Central memory CD8-positive, alpha-beta T cell (primary cell): ENCODE measurements at regions not wholly inside any gene's neighbourhood (a gene's known extent, or its start where the extent isn't known, plus 50 kb on each side); places are given as distances from the start of the nearest gene placed in this dataset.

Source experiments
- ATAC-seq: fragments of 150-1000 bp; cut with Tn5 transposase; replicated peaks from 2 replicates; pipeline ENCODE4 v1.10.0; 2022; ENCODE audit warnings: mild to moderate bottlenecking, moderate FRiP score, moderate number of reproducible peaks; ENCODE audit not compliant: poor library complexity, severe bottlenecking; ENCODE audit errors: extremely low read depth
- DNase-seq, 2 donors: peaks; one replicate each; pipeline ENCODE4 v3.0.0; 2021; ENCODE audit warnings: low spot score in 2 of 2
- H3K27ac Mint-ChIP-seq: one replicate; pipeline ENCODE4 v1.8.0; 2022; ENCODE audit warnings: low read depth, mild to moderate bottlenecking, moderate library complexity, mixed read lengths
- H3K27me3 Mint-ChIP-seq: one replicate; pipeline ENCODE4 v1.8.0; 2022; ENCODE audit warnings: mixed read lengths
- H3K36me3 Mint-ChIP-seq: one replicate; pipeline ENCODE4 v1.8.0; 2022; ENCODE audit warnings: mild to moderate bottlenecking, moderate library complexity, mixed read lengths; ENCODE audit not compliant: insufficient read depth
- H3K4me1 Mint-ChIP-seq: one replicate; pipeline ENCODE4 v1.8.0; 2022; ENCODE audit warnings: mixed read lengths
- H3K4me3 Mint-ChIP-seq: one replicate; pipeline ENCODE4 v1.8.0; 2022; ENCODE audit warnings: mild to moderate bottlenecking, moderate library complexity, mixed read lengths
- H3K9me3 Mint-ChIP-seq: one replicate; pipeline ENCODE4 v1.8.0; 2022; ENCODE audit warnings: mixed read lengths

GRCh38 chr21:39098696-39099200 lies 84.5 kb downstream of the PSMG1 start:
- no peak overlapping the region for H3K4me3 Mint-ChIP-seq
- H3K36me3 Mint-ChIP-seq, result peaks cover 1% of the 10 kb centered on the region
- no peak for DNase-seq
- no peak for ATAC-seq
- no peaks in the 10 kb centered on the region for H3K4me1 Mint-ChIP-seq
- peaks cover 34% of the 10 kb centered on the region for H3K27me3 Mint-ChIP-seq
- H3K27ac Mint-ChIP-seq, result no peak overlapping the region
- no peaks in the 10 kb centered on the region for H3K9me3 Mint-ChIP-seq

GRCh38 chr21:39097981-39098380 lies 85.3 kb downstream of the PSMG1 start:
- ATAC-seq (no peak), DNase-seq (no peak)
- Mint-ChIP-seq H3K9me3 (no peaks in the 10 kb centered on the region), H3K4me1 (no peaks in the 10 kb centered on the region), H3K36me3 (peaks cover 1% of the 10 kb centered on the region), H3K4me3 (no peak overlapping the region), H3K27ac (no peak overlapping the region), H3K27me3 (peaks cover 26% of the 10 kb centered on the region)

- H3K4me3 Mint-ChIP-seq, result no peak overlapping the region
- H3K36me3 Mint-ChIP-seq, result peaks cover 1% of the 10 kb centered on the region
- H3K27ac Mint-ChIP-seq, result no peak overlapping the region
- ATAC-seq (no peak), DNase-seq (no peak)
- H3K9me3 Mint-ChIP-seq, result no peaks in the 10 kb centered on the region
- H3K27me3 Mint-ChIP-seq, result peaks cover 20% of the 10 kb centered on the region
- H3K4me1 Mint-ChIP-seq, result no peaks in the 10 kb centered on the region
Observed at GRCh38 chr21:39097335-39097861, 85.9 kb downstream of the PSMG1 start.

- H3K9me3 Mint-ChIP-seq, result no peaks in the 10 kb centered on the region
- DNase-seq (no peak), ATAC-seq (no peak)
- no peak overlapping the region for H3K4me3 Mint-ChIP-seq
- H3K27ac Mint-ChIP-seq, result no peak overlapping the region
- H3K27me3 Mint-ChIP-seq, result peaks cover 16% of the 10 kb centered on the region
- H3K4me1 Mint-ChIP-seq, result no peaks in the 10 kb centered on the region
- H3K36me3 Mint-ChIP-seq, result peaks cover 1% of the 10 kb centered on the region
Observed at GRCh38 chr21:39096754-39097153, 86.5 kb downstream of the PSMG1 start.

- no peak for DNase-seq
- Mint-ChIP-seq H3K4me1 (no peaks in the 10 kb centered on the region), H3K4me3 (no peak overlapping the region), H3K27me3 (peaks cover 18% of the 10 kb centered on the region), H3K27ac (no peak overlapping the region), H3K36me3 (peaks cover 1% of the 10 kb centered on the region), H3K9me3 (no peaks in the 10 kb centered on the region)
- ATAC-seq, result no peak
Observed at GRCh38 chr21:39095681-39096080, 87.6 kb downstream of the PSMG1 start.

- no peaks in the 10 kb centered on the region for H3K9me3 Mint-ChIP-seq
- ATAC-seq, result no peak
- DNase-seq, result no peak
Observed at GRCh38 chr21:39094847-39095579, 88.2 kb downstream of the PSMG1 start.

GRCh38 chr21:39094087-39094780 lies 89.0 kb downstream of the PSMG1 start:
- Mint-ChIP-seq H3K36me3 (peaks cover 4% of the 10 kb centered on the region), H3K27me3 (peaks cover 18% of the 10 kb centered on the region), H3K4me1 (no peaks in the 10 kb centered on the region), H3K4me3 (no peak overlapping the region), H3K9me3 (no peaks in the 10 kb centered on the region), H3K27ac (no peak overlapping the region)
- DNase-seq (no peak), ATAC-seq (no peak)

More at GRCh38 chr21:39094847-39095579, 88.2 kb downstream of the PSMG1 start:
- Mint-ChIP-seq H3K27me3 (peaks cover 18% of the 10 kb centered on the region), H3K4me1 (no peaks in the 10 kb centered on the region), H3K36me3 (peaks cover 4% of the 10 kb centered on the region), H3K4me3 (no peak overlapping the region), H3K27ac (no peak overlapping the region)

- Mint-ChIP-seq H3K9me3 (no peaks in the 10 kb centered on the region), H3K27ac (no peak overlapping the region), H3K4me3 (no peak overlapping the region), H3K36me3 (peaks cover 4% of the 10 kb centered on the region), H3K4me1 (no peaks in the 10 kb centered on the region), H3K27me3 (peaks cover 16% of the 10 kb centered on the region)
- ATAC-seq (no peak), DNase-seq (no peak)
Observed at GRCh38 chr21:39093526-39093925, 89.7 kb downstream of the PSMG1 start.

- Mint-ChIP-seq H3K36me3 (peaks cover 3% of the 10 kb centered on the region), H3K4me3 (no peak overlapping the region), H3K4me1 (no peaks in the 10 kb centered on the region), H3K9me3 (no peaks in the 10 kb centered on the region), H3K27me3 (peaks cover 30% of the 10 kb centered on the region), H3K27ac (no peak overlapping the region)
- DNase-seq, result no peak
- no peak for ATAC-seq
Observed at GRCh38 chr21:39088831-39089380, 94.3 kb downstream of the PSMG1 start.

GRCh38 chr21:39088031-39088370 lies 95.2 kb downstream of the PSMG1 start:
- no peak overlapping the region for H3K27ac Mint-ChIP-seq
- ATAC-seq, result no peak
- H3K4me3 Mint-ChIP-seq, result no peak overlapping the region
- no peak for DNase-seq
- H3K4me1 Mint-ChIP-seq, result no peaks in the 10 kb centered on the region
- peaks cover 38% of the 10 kb centered on the region for H3K27me3 Mint-ChIP-seq
- H3K9me3 Mint-ChIP-seq, result no peaks in the 10 kb centered on the region
- peaks cover 3% of the 10 kb centered on the region for H3K36me3 Mint-ChIP-seq

GRCh38 chr21:39087238-39088030 lies 95.8 kb downstream of the PSMG1 start:
- no peaks in the 10 kb centered on the region for H3K9me3 Mint-ChIP-seq
- DNase-seq, result no peak
- no peak for ATAC-seq

GRCh38 chr21:39086547-39086946 lies 96.7 kb downstream of the PSMG1 start:
- ATAC-seq (no peak), DNase-seq (no peak)
- H3K4me1 Mint-ChIP-seq, result no peaks in the 10 kb centered on the region
- no peaks in the 10 kb centered on the region for H3K9me3 Mint-ChIP-seq
- no peak overlapping the region for H3K4me3 Mint-ChIP-seq
- H3K36me3 Mint-ChIP-seq, result peaks cover 3% of the 10 kb centered on the region
- no peak overlapping the region for H3K27ac Mint-ChIP-seq
- H3K27me3 Mint-ChIP-seq, result peaks cover 37% of the 10 kb centered on the region

More at GRCh38 chr21:39087238-39088030, 95.8 kb downstream of the PSMG1 start:
- no peak overlapping the region for H3K4me3 Mint-ChIP-seq
- peaks cover 3% of the 10 kb centered on the region for H3K36me3 Mint-ChIP-seq
- no peak overlapping the region for H3K27ac Mint-ChIP-seq
- no peaks in the 10 kb centered on the region for H3K4me1 Mint-ChIP-seq
- H3K27me3 Mint-ChIP-seq, result peaks cover 38% of the 10 kb centered on the region
